ENCODE measurements at regions not wholly inside any gene's neighbourhood (a gene's known extent, or its start where the extent isn't known, plus 50 kb on each side); places are given as distances from the start of the nearest gene placed in this dataset.

GRCh38 chr4:83989835-83990234 lies 453.9 kb downstream of the GPAT3 start:
- no peak for TF ChIP-seq POLR2A (IDR thresholded peaks at IDR 0.05)
- TF ChIP-seq CTCF (IDR thresholded peaks at IDR 0.05) = no peak
